Smooth muscle cell (in vitro differentiated cells): ENCODE measurements at regions not wholly inside any gene's neighbourhood (a gene's known extent, or its start where the extent isn't known, plus 50 kb on each side); places are given as distances from the start of the nearest gene placed in this dataset.

ENCODE experiments used
- DNase-seq: peaks from one replicate; lab custom pipeline; 2025; ENCODE audit not compliant: unreplicated experiment; lab: John Stamatoyannopoulos, UW
- H2AFZ ChIP-seq: fragments of 200-600 bp; sonication (generic); 2 replicates; pipeline ENCODE4 v1.6.0; 2016; ENCODE audit warnings: antibody characterized with exemption, low read depth, mild to moderate bottlenecking
- H3F3A ChIP-seq: fragments of 200-600 bp; sonication (generic); 2 replicates; pipeline ENCODE4 v1.6.0; 2017; ENCODE audit warnings: antibody characterized with exemption, low read depth
- H3K27ac ChIP-seq: fragments of 200-600 bp; sonication (generic); 2 replicates; pipeline ENCODE4 v1.5.1; 2016; ENCODE audit warnings: low read depth, mild to moderate bottlenecking
- H3K27me3 ChIP-seq: fragments of 200-600 bp; sonication (generic); 2 replicates; pipeline ENCODE4 v1.6.1; 2016; ENCODE audit warnings: low read depth, mild to moderate bottlenecking
- H3K36me3 ChIP-seq: fragments of 200-600 bp; sonication (generic); 2 replicates; pipeline ENCODE4 v1.5.1; 2016; ENCODE audit warnings: low read depth
- H3K4me1 ChIP-seq: fragments of 200-600 bp; sonication (generic); 2 replicates; pipeline ENCODE4 v1.5.1; 2016; ENCODE audit warnings: low read depth
- H3K4me2 ChIP-seq: fragments of 200-600 bp; sonication (generic); 2 replicates; pipeline ENCODE4 v1.6.0; 2016; ENCODE audit warnings: mild to moderate bottlenecking
- H3K4me3 ChIP-seq: fragments of 200-600 bp; sonication (generic); 2 replicates; pipeline ENCODE4 v1.5.1; 2016; ENCODE audit warnings: mild to moderate bottlenecking
- H3K79me2 ChIP-seq: fragments of 200-600 bp; sonication (generic); 2 replicates; pipeline ENCODE4 v1.6.0; 2016; ENCODE audit warnings: low read depth, mild to moderate bottlenecking
- H3K9ac ChIP-seq: fragments of 200-600 bp; sonication (generic); 2 replicates; pipeline ENCODE4 v1.6.0; 2016; ENCODE audit warnings: low read depth
- H3K9me3 ChIP-seq: fragments of 200-600 bp; sonication (generic); replicated peaks from 2 replicates; pipeline ENCODE4 v1.5.1; 2016; ENCODE audit warnings: low read depth
- H4K20me1 ChIP-seq: fragments of 200-600 bp; sonication (generic); 2 replicates; pipeline ENCODE4 v1.6.0; 2016; ENCODE audit warnings: low read depth
- WGBS: methylation state at CpG from one replicate; pipeline ENCODE4 v1.1.7; 2016; ENCODE audit warnings: low lambda C conversion rate; 5-methylcytosine and 5-hydroxymethylcytosine counted together
- TF ChIP-seq, protein P1 (sequence below): fragments of 200-600 bp; sonication (generic); IDR thresholded peaks from 2 replicates; pipeline ENCODE4 v1.5.1; 2017; ENCODE audit warnings: borderline replicate concordance, mild to moderate bottlenecking, antibody characterized with exemption; ENCODE audit not compliant: insufficient read depth, poor library complexity, severe bottlenecking

DNA sequence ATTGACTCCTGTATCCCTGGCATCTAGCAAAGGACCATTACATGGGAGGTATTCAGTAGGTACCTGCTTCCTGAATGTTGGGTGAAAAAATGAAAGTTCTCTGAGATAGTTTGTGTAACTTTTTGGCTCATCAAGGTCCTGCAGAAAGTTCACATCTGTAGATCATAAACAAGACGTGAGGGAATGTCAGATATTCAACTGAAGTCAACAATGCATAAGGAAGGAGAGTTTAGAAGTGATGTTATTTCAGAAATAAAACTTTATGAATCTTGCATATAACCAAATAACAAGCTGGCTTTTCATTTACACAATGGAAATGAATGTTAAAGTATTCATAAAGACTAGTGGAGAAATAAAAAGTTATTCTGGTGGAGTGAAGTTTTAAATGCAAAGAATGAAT lies 73.4 kb upstream of the RBMS3 start:
- Histone ChIP-seq H3K9me3 (no peaks in the 10 kb centered on the region), H3K9ac (no peak overlapping the region), H3K27ac (no peak overlapping the region), H3K79me2 (no peaks in the 10 kb centered on the region), H3K36me3 (no peaks in the 10 kb centered on the region), H3K4me1 (no peaks in the 10 kb centered on the region), H4K20me1 (no peaks in the 10 kb centered on the region), H3K4me2 (no peak overlapping the region), H3K27me3 (no peaks in the 10 kb centered on the region), H2AFZ (no peak overlapping the region), H3F3A (no peaks in the 10 kb centered on the region), H3K4me3 (no peak overlapping the region)
- TF ChIP-seq, protein P1, sequence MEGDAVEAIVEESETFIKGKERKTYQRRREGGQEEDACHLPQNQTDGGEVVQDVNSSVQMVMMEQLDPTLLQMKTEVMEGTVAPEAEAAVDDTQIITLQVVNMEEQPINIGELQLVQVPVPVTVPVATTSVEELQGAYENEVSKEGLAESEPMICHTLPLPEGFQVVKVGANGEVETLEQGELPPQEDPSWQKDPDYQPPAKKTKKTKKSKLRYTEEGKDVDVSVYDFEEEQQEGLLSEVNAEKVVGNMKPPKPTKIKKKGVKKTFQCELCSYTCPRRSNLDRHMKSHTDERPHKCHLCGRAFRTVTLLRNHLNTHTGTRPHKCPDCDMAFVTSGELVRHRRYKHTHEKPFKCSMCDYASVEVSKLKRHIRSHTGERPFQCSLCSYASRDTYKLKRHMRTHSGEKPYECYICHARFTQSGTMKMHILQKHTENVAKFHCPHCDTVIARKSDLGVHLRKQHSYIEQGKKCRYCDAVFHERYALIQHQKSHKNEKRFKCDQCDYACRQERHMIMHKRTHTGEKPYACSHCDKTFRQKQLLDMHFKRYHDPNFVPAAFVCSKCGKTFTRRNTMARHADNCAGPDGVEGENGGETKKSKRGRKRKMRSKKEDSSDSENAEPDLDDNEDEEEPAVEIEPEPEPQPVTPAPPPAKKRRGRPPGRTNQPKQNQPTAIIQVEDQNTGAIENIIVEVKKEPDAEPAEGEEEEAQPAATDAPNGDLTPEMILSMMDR = no peak
- WGBS = 89% methylated on average over 1 of the region's 1 CpG
- DNase-seq = no peak

DNA sequence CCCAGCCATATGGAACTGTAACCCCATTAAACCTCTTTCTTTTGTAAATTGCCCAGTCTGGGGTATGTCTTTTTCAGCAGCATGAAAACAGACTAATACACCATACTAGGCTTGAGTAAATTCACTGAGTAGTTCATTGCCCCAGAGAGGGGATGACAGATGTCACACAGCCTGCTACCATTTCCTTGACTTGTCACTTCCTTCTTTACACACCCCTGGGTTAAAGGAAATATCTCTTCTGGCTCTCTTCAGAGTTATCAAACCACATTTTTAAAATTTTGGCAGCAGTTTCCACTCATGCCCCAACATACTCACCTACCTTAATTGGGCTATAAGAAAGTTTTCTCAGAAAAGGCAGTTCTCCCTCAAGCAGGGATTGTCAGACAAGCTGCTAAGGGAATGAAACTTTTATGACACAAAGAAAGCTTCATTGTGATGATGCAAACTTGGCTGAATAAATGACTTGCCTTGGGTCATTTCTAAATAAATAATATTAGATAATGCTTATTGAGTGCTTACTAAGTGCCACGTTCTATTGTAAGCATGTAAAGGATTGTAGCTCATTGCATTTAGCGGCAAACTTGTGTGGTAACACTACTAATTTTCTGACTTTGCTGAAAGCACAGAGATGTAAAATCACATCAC lies 68.0 kb upstream of the RBMS3 start:
- 93% methylated on average over 2 of the region's 2 CpGs for WGBS
- Histone ChIP-seq H3K27me3 (no peaks in the 10 kb centered on the region), H3K27ac (no peak overlapping the region), H3F3A (no peaks in the 10 kb centered on the region), H3K4me3 (no peak overlapping the region), H3K9me3 (no peaks in the 10 kb centered on the region), H4K20me1 (no peaks in the 10 kb centered on the region), H3K4me1 (no peaks in the 10 kb centered on the region), H3K9ac (no peak overlapping the region), H2AFZ (no peak overlapping the region), H3K36me3 (no peaks in the 10 kb centered on the region), H3K4me2 (no peak overlapping the region), H3K79me2 (no peaks in the 10 kb centered on the region)
- DNase-seq = no peak
- TF ChIP-seq, protein P1 = no peak

DNA sequence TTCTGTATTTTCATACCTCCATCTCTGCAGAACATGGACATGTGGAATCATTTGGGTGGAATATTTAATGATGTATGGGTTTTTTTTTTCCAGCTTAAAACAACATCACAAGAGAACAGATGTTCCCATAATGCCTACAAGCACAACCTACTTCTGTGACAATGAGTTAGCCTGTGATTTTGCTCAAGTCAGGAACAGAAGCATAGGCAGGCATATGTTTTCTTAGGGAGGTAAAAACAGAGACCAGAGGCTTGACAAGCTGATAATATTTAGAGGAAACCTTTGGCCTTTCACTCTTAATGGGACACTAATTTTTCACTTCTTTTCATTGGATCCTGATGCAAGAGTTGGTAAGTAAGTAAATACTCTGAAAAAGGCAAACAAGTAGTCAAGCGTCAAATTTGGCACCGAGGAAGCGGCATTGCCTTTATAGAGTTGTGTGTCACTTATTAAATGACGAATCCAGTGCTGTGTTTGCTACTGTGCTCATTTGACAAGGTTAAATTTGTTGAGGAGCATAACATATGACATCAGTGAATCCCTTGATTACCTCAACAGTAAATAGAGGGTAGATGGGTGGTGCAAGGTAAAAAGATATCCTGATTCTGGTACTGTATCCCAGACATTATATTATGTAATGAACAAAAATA lies 66.7 kb upstream of the RBMS3 start:
- Histone ChIP-seq H4K20me1 (no peaks in the 10 kb centered on the region), H3K27me3 (no peaks in the 10 kb centered on the region), H2AFZ (no peak overlapping the region), H3K36me3 (no peaks in the 10 kb centered on the region), H3K4me1 (no peaks in the 10 kb centered on the region), H3K4me2 (no peak overlapping the region), H3K9me3 (no peaks in the 10 kb centered on the region), H3F3A (no peaks in the 10 kb centered on the region), H3K27ac (no peak overlapping the region), H3K9ac (no peak overlapping the region), H3K79me2 (no peaks in the 10 kb centered on the region), H3K4me3 (no peak overlapping the region)
- no peak for DNase-seq
- TF ChIP-seq, protein P1 = no peak
- 97% methylated on average over 4 of the region's 4 CpGs for WGBS

DNA sequence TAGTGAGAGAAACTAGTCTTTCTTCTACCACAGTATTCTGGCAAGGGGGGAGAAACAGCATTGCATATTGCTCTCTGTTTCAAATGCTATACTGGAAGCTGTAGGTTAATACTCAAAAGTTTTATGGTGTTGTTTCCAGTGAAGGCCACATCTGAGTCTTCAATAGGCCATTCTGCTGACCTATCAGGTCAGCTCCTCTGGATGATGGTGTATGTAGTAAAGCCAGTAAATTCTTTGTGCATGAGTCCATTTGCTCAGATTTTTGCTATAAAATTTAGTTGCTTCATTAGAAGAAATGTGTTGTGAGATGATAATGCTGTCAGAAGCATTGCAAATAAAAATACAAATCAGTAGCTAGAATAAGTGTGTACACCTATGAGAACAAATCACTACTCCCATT lies 64.9 kb upstream of the RBMS3 start:
- H3K9me3 ChIP-seq = no peaks in the 10 kb centered on the region
- no peak overlapping the region for H3K27ac ChIP-seq
- H3K4me3 ChIP-seq = no peak overlapping the region
- TF ChIP-seq, protein P1 = no peak
- no peaks in the 10 kb centered on the region for H4K20me1 ChIP-seq
- no peak for DNase-seq
- no peak overlapping the region for H3K9ac ChIP-seq
- no peak overlapping the region for H2AFZ ChIP-seq
- H3K27me3 ChIP-seq = no peaks in the 10 kb centered on the region
- no peaks in the 10 kb centered on the region for H3K36me3 ChIP-seq
- no peaks in the 10 kb centered on the region for H3K79me2 ChIP-seq
- H3K4me1 ChIP-seq = no peaks in the 10 kb centered on the region
- no peaks in the 10 kb centered on the region for H3F3A ChIP-seq
- no peak overlapping the region for H3K4me2 ChIP-seq
